Right hindlimb (tissue), 1 donor: ENCODE measurements at regions not wholly inside any gene's neighbourhood (a gene's known extent, or its start where the extent isn't known, plus 50 kb on each side); places are given as distances from the start of the nearest gene placed in this dataset.

Source experiments
- DNase-seq: peaks from one replicate; pipeline ENCODE4 v3.0.0-alpha.2; 2018

- DNase-seq = peak; percentile 59
Measured at GRCh38 chr16:86751076-86752030, 173.0 kb downstream of the FOXL1 start.

- DNase-seq = no peak
Measured at GRCh38 chr16:86752582-86753175, 174.3 kb downstream of the FOXL1 start.

GRCh38 chr16:86753399-86753798 is 175.1 kb downstream of the FOXL1 start:
- DNase-seq = no peak

- peak; percentile 58 for DNase-seq
Measured at GRCh38 chr16:86755571-86756006, 177.2 kb downstream of the FOXL1 start.

- no peak for DNase-seq
Measured at GRCh38 chr16:86756882-86757703, 178.7 kb downstream of the FOXL1 start.

- no peak for DNase-seq
Measured at GRCh38 chr16:86757704-86758040, 179.3 kb downstream of the FOXL1 start.

- no peak for DNase-seq
Measured at GRCh38 chr16:86758932-86759331, 180.6 kb downstream of the FOXL1 start.

- DNase-seq = peak; percentile 51
Measured at GRCh38 chr16:86761111-86762031, 183.0 kb downstream of the FOXL1 start.

GRCh38 chr16:86762095-86762494 is 183.7 kb downstream of the FOXL1 start:
- no peak for DNase-seq

GRCh38 chr16:86763819-86764218 is 185.5 kb downstream of the FOXL1 start:
- no peak for DNase-seq

- no peak for DNase-seq
Measured at GRCh38 chr16:86764551-86764950, 186.2 kb downstream of the FOXL1 start.

- DNase-seq = no peak
Measured at GRCh38 chr16:86765389-86766026, 187.2 kb downstream of the FOXL1 start.

GRCh38 chr16:86766700-86767099 is 188.4 kb downstream of the FOXL1 start:
- DNase-seq = no peak

GRCh38 chr16:86768228-86768791 is 190.0 kb downstream of the FOXL1 start:
- no peak for DNase-seq

- DNase-seq = no peak
Measured at GRCh38 chr16:86768999-86769398, 190.7 kb downstream of the FOXL1 start.

- no peak for DNase-seq
Measured at GRCh38 chr16:86771506-86772460, 193.4 kb downstream of the FOXL1 start.

GRCh38 chr16:86772671-86773353 is 194.5 kb downstream of the FOXL1 start:
- DNase-seq = no peak

GRCh38 chr16:86773354-86773715 is 195.0 kb downstream of the FOXL1 start:
- DNase-seq = no peak

GRCh38 chr16:86774931-86775330 is 196.6 kb downstream of the FOXL1 start:
- no peak for DNase-seq

GRCh38 chr16:86775511-86775921 is 197.2 kb downstream of the FOXL1 start:
- DNase-seq = no peak
